ENCODE measurements at regions not wholly inside any gene's neighbourhood (a gene's known extent, or its start where the extent isn't known, plus 50 kb on each side); places are given as distances from the start of the nearest gene placed in this dataset.

GRCh38 chr2:9078405-9078804 lies 74.9 kb upstream of the MBOAT2 start:
- no peak for FAIRE-seq
- H3K9ac ChIP-seq (ENCODE audit: control insufficient read depth, extremely low read depth, insufficient read depth, low read length): no peak overlapping the region

GRCh38 chr2:9077691-9078090 lies 74.2 kb upstream of the MBOAT2 start:
- no peak overlapping the region for H3K4me2 ChIP-seq (ENCODE audit: control insufficient read depth, extremely low read depth, insufficient read depth, low read depth, low read length)
- no peak for TF ChIP-seq CTCF (optimal IDR thresholded peaks at IDR 0.05 in 1 of 3, IDR thresholded peaks at IDR 0.05 in 1 of 3, conservative IDR thresholded peaks at IDR 0.05 in 1 of 3; ENCODE audit: extremely low read depth in 1 of 3, insufficient read depth in 2 of 3, low read length in 3 of 3)
- no peak for TF ChIP-seq EZH2 (IDR thresholded peaks at IDR 0.05; ENCODE audit: low read length)
- peaks cover 4% of the 10 kb centered on the region for H3K9me3 ChIP-seq (ENCODE audit: control insufficient read depth, low read depth, low read length)
- FAIRE-seq: no peak
- no peaks in the 10 kb centered on the region for H4K20me1 ChIP-seq (ENCODE audit: control insufficient read depth, extremely low read depth, insufficient read depth, low read length)
- no peak overlapping the region for H3K9ac ChIP-seq (ENCODE audit: control insufficient read depth, extremely low read depth, insufficient read depth, low read length)
- no peak overlapping the region for H3K27ac ChIP-seq (ENCODE audit: control insufficient read depth, insufficient read depth, low read length)
- DNase-seq (ENCODE audit: low read depth, low spot score): no peak
- H3K36me3 ChIP-seq (ENCODE audit: control insufficient read depth in 2 of 2, extremely low read depth in 1 of 2, insufficient read depth in 2 of 2, low read length in 2 of 2): no peaks in the 10 kb centered on the region
- H2AFZ ChIP-seq (ENCODE audit: control insufficient read depth, low read length): peak overlapping the region; percentile 75
- H3K4me3 ChIP-seq (ENCODE audit: control insufficient read depth in 2 of 3, extremely low read depth in 1 of 3, insufficient read depth in 2 of 3, low read depth in 1 of 3, low read length in 3 of 3): no peak overlapping the region
- H3K9me1 ChIP-seq (ENCODE audit: control insufficient read depth, extremely low read depth, insufficient read depth, low read length): no peaks in the 10 kb centered on the region
- no peaks in the 10 kb centered on the region for H3K27me3 ChIP-seq (ENCODE audit: control insufficient read depth, extremely low read depth, insufficient read depth, low read length)
- H3K4me1 ChIP-seq (ENCODE audit: control insufficient read depth, extremely low read depth, insufficient read depth, low read length): peaks cover 4% of the 10 kb centered on the region
- H3K79me2 ChIP-seq (ENCODE audit: control insufficient read depth, insufficient read depth, low read length): no peaks in the 10 kb centered on the region
- dilution Hi-C loops (cut with MboI; ENCODE audit: extremely low pct_ligation_motif_present, low sequenced_read_pairs): no loop called here

More at GRCh38 chr2:9078405-9078804, 74.9 kb upstream of the MBOAT2 start:
- TF ChIP-seq EZH2 (IDR thresholded peaks at IDR 0.05; ENCODE audit: low read length): no peak
- no peak for TF ChIP-seq CTCF (optimal IDR thresholded peaks at IDR 0.05 in 1 of 3, IDR thresholded peaks at IDR 0.05 in 1 of 3, conservative IDR thresholded peaks at IDR 0.05 in 1 of 3; ENCODE audit: extremely low read depth in 1 of 3, insufficient read depth in 2 of 3, low read length in 3 of 3)
- Histone ChIP-seq H2AFZ (ENCODE audit: control insufficient read depth, low read length) (no peak overlapping the region), H3K9me1 (ENCODE audit: control insufficient read depth, extremely low read depth, insufficient read depth, low read length) (no peaks in the 10 kb centered on the region), H3K27me3 (ENCODE audit: control insufficient read depth, extremely low read depth, insufficient read depth, low read length) (no peaks in the 10 kb centered on the region), H4K20me1 (ENCODE audit: control insufficient read depth, extremely low read depth, insufficient read depth, low read length) (no peaks in the 10 kb centered on the region), H3K36me3 (ENCODE audit: control insufficient read depth in 2 of 2, extremely low read depth in 1 of 2, insufficient read depth in 2 of 2, low read length in 2 of 2) (no peaks in the 10 kb centered on the region), H3K27ac (ENCODE audit: control insufficient read depth, insufficient read depth, low read length) (no peak overlapping the region), H3K9me3 (ENCODE audit: control insufficient read depth, low read depth, low read length) (peaks cover 4% of the 10 kb centered on the region), H3K4me1 (ENCODE audit: control insufficient read depth, extremely low read depth, insufficient read depth, low read length) (peaks cover 4% of the 10 kb centered on the region), H3K4me3 (ENCODE audit: control insufficient read depth in 2 of 3, extremely low read depth in 1 of 3, insufficient read depth in 2 of 3, low read depth in 1 of 3, low read length in 3 of 3) (no peak overlapping the region), H3K4me2 (ENCODE audit: control insufficient read depth, extremely low read depth, insufficient read depth, low read depth, low read length) (no peak overlapping the region), H3K79me2 (ENCODE audit: control insufficient read depth, insufficient read depth, low read length) (no peaks in the 10 kb centered on the region)
- dilution Hi-C loops (cut with MboI; ENCODE audit: extremely low pct_ligation_motif_present, low sequenced_read_pairs): no loop called here
- no peak for DNase-seq (ENCODE audit: low read depth, low spot score)

All from keratinocyte (primary cell).